HepG2 (cell line): ENCODE measurements at regions not wholly inside any gene's neighbourhood (a gene's known extent, or its start where the extent isn't known, plus 50 kb on each side); places are given as distances from the start of the nearest gene placed in this dataset.

Experiments
- ATAC-seq: fragments of 200-7000 bp; cut with Tn5 transposase; 3 replicates; pipeline ENCODE4 v1.9.1; 2020; ENCODE audit warnings: mild to moderate bottlenecking, moderate library complexity
- BruUV-seq: library from RNA; stranded (reverse); fragments of 400-500 nt; replicated peaks from 2 replicates; lab custom pipeline; 2021; lab: Mats Ljungman, UMichigan
- CTCF ChIA-PET: fragments of 300-600 bp; formaldehyde crosslinking; extraction: SDS; loops from one replicate; lab custom pipeline; 2021; ENCODE audit warnings: low total read pairs, inconsistent platforms, low intra/inter-chr PET ratio; lab: Yijun Ruan, JAX
- POLR2A ChIA-PET: fragments of 350-600 bp; sonication (Branson Sonifier 250); formaldehyde crosslinking; loops from one replicate; lab custom pipeline; 2020; ENCODE audit warnings: antibody characterized with exemption, inconsistent platforms; lab: Yijun Ruan, JAX
- DNase-seq: peaks from one replicate; pipeline ENCODE4 v3.0.0-alpha.2; 2015; ENCODE audit warnings: low spot score
- FAIRE-seq: peaks from 3 replicates; lab custom pipeline; 2011; peaks lifted over from hg19 to GRCh38; lab: Jason Lieb, UNC
- H2AFZ ChIP-seq: one replicate; pipeline ENCODE4 v1.6.1; 2011; ENCODE audit warnings: low read length, inconsistent platforms
- H3K27ac ChIP-seq: fragments of 300-600 bp; 3 replicates; pipeline ENCODE4 v1.8.0; 2011; ENCODE audit warnings: mixed run types, mild to moderate bottlenecking, mixed read lengths, low read length, inconsistent platforms; ENCODE audit not compliant: insufficient read depth; ENCODE audit errors: extremely low read length
- H3K27me3 ChIP-seq, 2 experiments: fragments of 200-600 bp in 1 of 2; 2 replicates in 1 of 2; 3 replicates in 1 of 2; pipeline versions ENCODE4 v1.6.0 to v1.8.0; 2011; ENCODE audit warnings: low read length in 2 of 2, mild to moderate bottlenecking in 2 of 2, moderate library complexity in 2 of 2, inconsistent platforms in 1 of 2; ENCODE audit not compliant: insufficient read depth in 2 of 2, control insufficient read depth in 1 of 2
- H3K36me3 ChIP-seq, 2 experiments: fragments of 200-600 bp in 1 of 2; replicated peaks in 1 of 2; 2 replicates in 1 of 2; 3 replicates in 1 of 2; pipeline versions ENCODE4 v1.5.1 to v1.8.0; 2011; ENCODE audit warnings: low read length in 2 of 2, inconsistent platforms in 1 of 2; ENCODE audit not compliant: insufficient read depth in 2 of 2, control insufficient read depth in 1 of 2
- H3K4me1 ChIP-seq: 2 replicates; pipeline ENCODE4 v1.5.1; 2012; ENCODE audit warnings: low read length, inconsistent platforms; ENCODE audit not compliant: insufficient read depth
- H3K4me2 ChIP-seq: 2 replicates; pipeline ENCODE4 v1.6.0; 2011; ENCODE audit warnings: low read depth, low read length, inconsistent platforms
- H3K4me3 ChIP-seq, 3 experiments: fragments of 200-600 bp in 1 of 3; sonication (generic), shearing (Covaris generic) in 1 of 3; replicated peaks in 1 of 3; 2 replicates each; pipeline ENCODE4 v1.5.1; 2011 to 2016; ENCODE audit warnings: low read length in 3 of 3, inconsistent platforms in 2 of 3, low read depth in 2 of 3, mild to moderate bottlenecking in 2 of 3, control low read depth in 1 of 3, mixed read lengths in 1 of 3; ENCODE audit not compliant: insufficient read depth in 1 of 3
- H3K79me2 ChIP-seq: one replicate; pipeline ENCODE4 v1.6.1; 2011; ENCODE audit warnings: low read length, inconsistent platforms; ENCODE audit not compliant: insufficient read depth
- H3K9ac ChIP-seq: 2 replicates; pipeline ENCODE4 v1.6.0; 2011; ENCODE audit warnings: mild to moderate bottlenecking, low read depth, low read length, inconsistent platforms; ENCODE audit not compliant: insufficient read depth
- H3K9me3 ChIP-seq: 2 replicates; pipeline ENCODE4 v1.5.1; 2012; ENCODE audit warnings: mild to moderate bottlenecking, low read length
- H4K20me1 ChIP-seq: 2 replicates; pipeline ENCODE4 v1.6.0; 2011; ENCODE audit warnings: inconsistent platforms, mild to moderate bottlenecking, low read length, moderate library complexity; ENCODE audit not compliant: insufficient read depth
- ARHGAP35 ChIP-seq: sonication (generic); formaldehyde crosslinking; IDR thresholded peaks from 2 replicates; pipeline ENCODE4 v1.9.0; 2022; ENCODE audit warnings: mild to moderate bottlenecking, inconsistent platforms, moderate library complexity, missing genetic modification reagents, borderline replicate concordance
- ARID2 ChIP-seq: sonication (generic); formaldehyde crosslinking; IDR thresholded peaks from 2 replicates; pipeline ENCODE4 v1.8.1; 2022; ENCODE audit warnings: mild to moderate bottlenecking, missing genetic modification reagents, borderline replicate concordance
- ATF7 ChIP-seq, 2 experiments: fragments of 450-650 bp in 1 of 2; sonication (generic) in 1 of 2; formaldehyde crosslinking in 1 of 2; IDR thresholded peaks; 2 replicates each; pipeline versions ENCODE4 v1.4.0 to v1.6.1; 2016 to 2020; ENCODE audit warnings: antibody characterized with exemption in 1 of 2, mild to moderate bottlenecking in 1 of 2, missing genetic modification reagents in 1 of 2
- NRL ChIP-seq: sonication (generic); formaldehyde crosslinking; IDR thresholded peaks from 2 replicates; pipeline ENCODE4 v1.5.0; 2020; ENCODE audit warnings: missing genetic modification reagents, mild to moderate bottlenecking, moderate library complexity, borderline replicate concordance
- SIN3B ChIP-seq: fragments of 150-350 bp; IDR thresholded peaks from 2 replicates; pipeline ENCODE4 v1.6.1; 2014; ENCODE audit warnings: low read length
- SOX5 ChIP-seq: IDR thresholded peaks from 2 replicates; pipeline ENCODE4 v1.6.1; 2016; ENCODE audit warnings: borderline replicate concordance
- SRSF4 ChIP-seq: fragments of 200-400 bp; formaldehyde crosslinking; IDR thresholded peaks from one replicate; pipeline ENCODE4 v1.6.1; 2018; ENCODE audit warnings: mild to moderate bottlenecking, low read depth, low read length, moderate library complexity; ENCODE audit not compliant: poor library complexity, severe bottlenecking
- STAG1 ChIP-seq: sonication (generic); formaldehyde crosslinking; IDR thresholded peaks from 2 replicates; pipeline ENCODE4 v1.4.0; 2020; ENCODE audit warnings: missing genetic modification reagents
- ZBTB37 ChIP-seq: sonication (generic); formaldehyde crosslinking; IDR thresholded peaks from 2 replicates; pipeline ENCODE4 v1.4.0; 2020; ENCODE audit warnings: mild to moderate bottlenecking, missing genetic modification reagents
- ZFY ChIP-seq: sonication (generic); formaldehyde crosslinking; IDR thresholded peaks from 2 replicates; pipeline ENCODE4 v1.4.0; 2020; ENCODE audit warnings: missing genetic modification reagents
- ZNF460 ChIP-seq: sonication (generic); formaldehyde crosslinking; IDR thresholded peaks from 2 replicates; pipeline ENCODE4 v1.5.1; 2020; ENCODE audit warnings: missing genetic modification reagents, mild to moderate bottlenecking, borderline replicate concordance
- ZNF512B ChIP-seq: sonication (generic); formaldehyde crosslinking; IDR thresholded peaks from 2 replicates; pipeline ENCODE4 v1.5.1; 2020; ENCODE audit warnings: missing genetic modification reagents, mild to moderate bottlenecking, borderline replicate concordance
- ZNF703 ChIP-seq: sonication (generic); formaldehyde crosslinking; IDR thresholded peaks from 2 replicates; pipeline ENCODE4 v1.5.1; 2020; ENCODE audit warnings: missing genetic modification reagents, mild to moderate bottlenecking, moderate library complexity, borderline replicate concordance
- WGBS: methylation state at CpG from one replicate; pipeline ENCODE4 v1.1.6; 2017; ENCODE audit warnings: low lambda C conversion rate; 5-methylcytosine and 5-hydroxymethylcytosine counted together
- in situ Hi-C: cut with HindIII; loops from 2 replicates; pipeline ENCODE4 v1.10.0; 2017; ENCODE audit warnings: low pct_unique_long_range_greater_than_20kb; ENCODE audit not compliant: extremely low pct_ligation_motif_present
- intact Hi-C: fragments of 100-400 bp; cut with micrococcal nuclease; formaldehyde crosslinking; loops from one replicate; pipeline ENCODE4 v1.10.0; 2022; ENCODE audit not compliant: unreplicated experiment
- TF ChIP-seq, protein P1 (sequence below): sonication (generic); formaldehyde crosslinking; IDR thresholded peaks from 2 replicates; pipeline ENCODE4 v1.4.0; 2020; ENCODE audit warnings: missing genetic modification reagents
- TF ChIP-seq, protein P2 (sequence below): sonication (generic); formaldehyde crosslinking; IDR thresholded peaks from 2 replicates; pipeline ENCODE4 v1.5.0; 2020; ENCODE audit warnings: missing genetic modification reagents

GRCh38 chr6:81534934-81535465 is 217.5 kb downstream of the TENT5A start (continued):
- TF ChIP-seq ZNF512B (CRISPR knock-in tag) = no peak
- no peak for TF ChIP-seq STAG1 (CRISPR knock-in tag)
- no peak for TF ChIP-seq ZBTB37
- TF ChIP-seq, protein P1, sequence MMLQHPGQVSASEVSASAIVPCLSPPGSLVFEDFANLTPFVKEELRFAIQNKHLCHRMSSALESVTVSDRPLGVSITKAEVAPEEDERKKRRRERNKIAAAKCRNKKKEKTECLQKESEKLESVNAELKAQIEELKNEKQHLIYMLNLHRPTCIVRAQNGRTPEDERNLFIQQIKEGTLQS = no peak
- TF ChIP-seq ZNF460 = no peak
- TF ChIP-seq ZNF703 (CRISPR knock-in tag) = no peak
- TF ChIP-seq SRSF4 = no peak

DNA sequence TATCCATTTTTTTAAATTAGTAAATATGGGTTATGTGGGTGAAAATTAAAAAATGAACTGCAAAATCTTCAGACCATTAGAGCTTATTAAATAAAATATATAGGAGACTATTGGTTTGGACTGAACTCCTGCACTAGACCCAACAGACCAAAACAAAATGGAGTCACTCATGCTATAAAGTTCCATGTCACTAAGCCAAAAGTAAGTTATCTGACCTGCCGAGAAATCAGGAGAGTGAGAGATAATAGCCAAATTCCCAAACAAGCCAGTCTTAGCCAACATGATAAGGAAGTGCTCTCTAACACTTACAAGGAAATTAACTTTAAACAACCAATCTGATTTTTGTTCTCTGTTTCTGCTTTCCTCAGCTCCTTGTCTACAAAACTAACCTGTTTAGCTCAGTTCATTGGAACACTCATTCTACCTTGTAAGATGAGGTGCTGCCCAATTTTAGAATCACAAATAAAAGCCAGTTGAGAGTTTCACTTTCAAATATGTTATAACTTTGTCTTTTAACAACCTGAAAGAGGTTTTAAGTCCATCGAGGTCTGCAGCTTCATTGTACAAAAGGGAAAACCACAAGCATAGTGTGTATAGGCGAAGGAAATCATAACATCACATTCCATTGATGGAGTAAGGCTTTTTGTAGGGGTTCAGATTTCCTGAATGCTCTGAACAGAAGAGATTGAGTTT is 220.5 kb downstream of the TENT5A start:
- H3K4me1 ChIP-seq = no peaks in the 10 kb centered on the region
- H3K27me3 ChIP-seq = no peaks in the 10 kb centered on the region
- no peak overlapping the region for H3K4me2 ChIP-seq
- intact Hi-C loops (no loop called here), in situ Hi-C loops (no loop called here)
- no peaks in the 10 kb centered on the region for H4K20me1 ChIP-seq
- DNase-seq (no peak), FAIRE-seq (no peak), ATAC-seq (no peak)
- H3K4me3 ChIP-seq = no peak overlapping the region
- POLR2A ChIA-PET = no interaction called here
- WGBS = 20% methylated on average over 3 of the region's 3 CpGs
- no peak overlapping the region for H3K27ac ChIP-seq
- H3K36me3 ChIP-seq = no peaks in the 10 kb centered on the region
- BruUV-seq = no TSS peak
- no peak overlapping the region for H2AFZ ChIP-seq
- CTCF ChIA-PET = no interaction called here
- H3K79me2 ChIP-seq = no peaks in the 10 kb centered on the region
- no peaks in the 10 kb centered on the region for H3K9me3 ChIP-seq
- no peak overlapping the region for H3K9ac ChIP-seq
- TF ChIP-seq ZFY (no peak), SIN3B (no peak), ARHGAP35 (CRISPR knock-in tag) (no peak), ATF7 (IDR thresholded peaks at IDR 0.05) (no peak), ATF7 (CRISPR knock-in tag; IDR thresholded peaks at IDR 0.05) (no peak), SOX5 (no peak), ARID2 (CRISPR knock-in tag) (no peak), NRL (CRISPR knock-in tag) (no peak)
- TF ChIP-seq, protein P2, sequence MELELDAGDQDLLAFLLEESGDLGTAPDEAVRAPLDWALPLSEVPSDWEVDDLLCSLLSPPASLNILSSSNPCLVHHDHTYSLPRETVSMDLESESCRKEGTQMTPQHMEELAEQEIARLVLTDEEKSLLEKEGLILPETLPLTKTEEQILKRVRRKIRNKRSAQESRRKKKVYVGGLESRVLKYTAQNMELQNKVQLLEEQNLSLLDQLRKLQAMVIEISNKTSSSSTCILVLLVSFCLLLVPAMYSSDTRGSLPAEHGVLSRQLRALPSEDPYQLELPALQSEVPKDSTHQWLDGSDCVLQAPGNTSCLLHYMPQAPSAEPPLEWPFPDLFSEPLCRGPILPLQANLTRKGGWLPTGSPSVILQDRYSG (CRISPR knock-in tag) = no peak
